NCI-H2029 (cell line): ENCODE measurements at regions not wholly inside any gene's neighbourhood (a gene's known extent, or its start where the extent isn't known, plus 50 kb on each side); places are given as distances from the start of the nearest gene placed in this dataset.
"Not testable (repeated sequence)": the region's sequence is repeated elsewhere in the genome, so short reads cannot be mapped to it uniquely, and the experiment has no call there.

Source experiments
- DNase-seq: peaks from one replicate; lab custom pipeline; 2025; lab: John Stamatoyannopoulos, UW

DNA sequence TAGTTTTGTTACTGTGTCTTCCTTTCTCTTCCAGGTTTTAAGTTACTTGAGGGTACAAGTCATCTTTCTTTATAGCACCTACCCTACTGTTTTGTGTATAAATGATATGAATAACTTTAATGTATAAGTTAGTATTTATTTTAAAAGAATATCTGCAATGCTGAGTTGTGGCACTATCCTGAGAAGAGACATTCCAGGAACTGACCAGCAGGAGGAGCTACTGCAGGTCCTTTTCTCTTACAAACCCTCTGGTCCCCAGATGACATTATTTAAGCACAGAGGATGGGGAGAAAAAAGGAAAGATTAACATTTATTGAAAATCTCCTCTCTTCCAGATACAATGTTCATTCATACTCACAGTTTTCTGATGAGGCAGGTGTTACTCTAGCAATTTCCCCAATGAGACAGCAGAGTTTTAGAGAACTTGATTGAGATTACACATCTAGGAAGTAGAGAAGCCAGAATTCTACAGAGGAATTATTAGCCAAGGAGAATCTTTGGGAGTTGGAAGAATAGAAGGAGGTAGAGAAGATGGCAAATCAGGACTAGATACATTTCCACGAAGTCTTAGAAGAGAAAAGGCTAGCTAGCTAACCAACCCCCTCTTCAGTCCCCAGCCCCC is 541.2 kb upstream of the API5 start:
- peak; percentile 11 for DNase-seq

DNA sequence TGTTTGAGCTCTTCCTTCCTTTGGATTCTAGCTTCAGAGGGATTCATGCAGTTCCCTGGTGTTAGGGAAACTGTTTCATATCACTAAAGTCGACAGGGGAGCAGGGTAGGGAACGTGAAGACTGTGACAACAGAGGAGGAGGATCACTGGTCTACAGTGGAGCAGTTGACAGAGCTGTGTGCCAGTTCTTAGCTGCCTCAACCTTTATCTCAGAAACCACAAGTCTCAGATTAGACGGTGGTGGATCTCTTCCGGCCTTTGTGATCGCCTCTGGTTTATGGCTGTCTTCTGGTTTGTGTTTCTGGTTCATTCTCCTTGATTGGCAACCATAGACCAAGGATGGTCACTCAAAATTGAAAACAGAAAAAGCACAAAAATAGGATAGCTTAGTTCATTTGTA is 538.9 kb upstream of the API5 start:
- DNase-seq, result no peak

DNA sequence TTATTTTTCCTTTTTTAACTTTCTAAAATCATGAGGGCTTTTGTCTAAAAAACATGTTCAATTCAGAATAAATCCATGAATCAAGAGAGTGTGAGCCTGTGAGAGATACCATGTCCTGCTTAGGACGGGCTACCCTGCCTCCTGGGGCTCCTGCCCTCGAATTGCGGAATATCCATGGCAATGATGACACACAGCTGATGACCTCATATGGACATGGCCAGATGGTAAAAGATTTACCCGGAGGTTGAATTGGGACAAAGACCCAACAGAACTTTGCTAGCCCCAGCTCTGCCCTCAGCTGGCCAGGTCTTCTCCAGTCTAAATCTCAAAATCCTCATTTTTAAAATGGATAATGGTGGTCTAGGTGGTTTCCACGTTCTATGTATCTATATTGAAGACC is 538.1 kb upstream of the API5 start:
- no peak for DNase-seq

DNA sequence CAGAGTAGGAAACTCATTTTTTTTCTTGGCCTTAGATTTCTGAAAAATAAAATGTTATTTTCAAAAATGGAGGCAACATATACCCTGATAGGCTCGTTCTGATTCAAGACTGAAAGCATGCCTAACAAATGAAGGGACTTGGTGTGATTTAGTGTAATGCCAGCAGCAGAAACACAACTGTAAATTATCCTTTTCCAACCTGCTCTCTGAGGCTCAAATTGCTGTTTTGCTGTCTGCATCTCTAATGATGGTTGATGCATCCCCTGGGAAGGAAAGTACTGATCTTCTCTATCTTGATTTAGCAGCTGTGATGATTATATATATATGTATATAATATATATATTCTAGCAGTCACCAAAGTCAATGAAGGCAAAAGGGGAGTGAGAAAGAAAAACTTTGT is 537.2 kb upstream of the API5 start:
- DNase-seq, result no peak

- DNase-seq, result no peak
Observed at GRCh38 chr11:42777776-42778175, 534.0 kb upstream of the API5 start.

DNA sequence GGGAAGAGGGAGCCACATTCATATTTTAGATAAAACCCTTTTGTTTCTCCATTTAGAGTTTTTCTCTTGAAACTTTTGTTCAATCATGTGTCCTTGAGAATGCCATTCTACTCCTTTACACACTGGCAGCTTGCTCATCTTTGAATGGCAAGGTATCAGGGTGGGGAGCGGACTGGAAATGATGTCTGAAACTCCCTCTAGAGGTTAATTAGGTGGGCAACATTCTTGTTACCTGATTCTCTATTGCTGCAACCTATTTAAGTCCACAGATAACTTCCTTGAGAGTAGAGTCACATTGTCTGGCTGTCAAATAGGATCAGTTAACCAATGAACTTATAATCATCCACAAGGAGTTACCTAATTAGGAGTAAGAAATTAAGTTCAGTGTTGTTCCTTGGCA is 533.6 kb upstream of the API5 start:
- no peak for DNase-seq

DNA sequence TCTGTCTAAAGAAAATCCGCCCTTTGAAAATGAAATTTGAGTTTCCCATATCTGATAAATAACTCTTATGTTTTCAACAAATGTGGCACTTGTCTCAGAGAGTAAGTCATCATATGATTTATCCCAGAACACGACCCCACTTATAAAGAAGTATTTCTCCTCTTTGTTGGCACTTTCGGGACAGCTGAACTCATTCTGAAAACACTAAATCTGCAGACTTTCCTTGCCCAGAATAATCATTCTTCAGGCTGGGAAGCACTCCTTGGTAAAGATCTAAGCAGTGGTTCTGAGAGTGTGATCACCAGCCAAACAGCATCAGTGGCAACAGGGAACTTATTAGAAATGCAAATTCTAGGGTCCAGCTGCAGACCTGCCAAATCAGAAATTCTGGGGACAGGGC is 532.2 kb upstream of the API5 start:
- no peak for DNase-seq

DNA sequence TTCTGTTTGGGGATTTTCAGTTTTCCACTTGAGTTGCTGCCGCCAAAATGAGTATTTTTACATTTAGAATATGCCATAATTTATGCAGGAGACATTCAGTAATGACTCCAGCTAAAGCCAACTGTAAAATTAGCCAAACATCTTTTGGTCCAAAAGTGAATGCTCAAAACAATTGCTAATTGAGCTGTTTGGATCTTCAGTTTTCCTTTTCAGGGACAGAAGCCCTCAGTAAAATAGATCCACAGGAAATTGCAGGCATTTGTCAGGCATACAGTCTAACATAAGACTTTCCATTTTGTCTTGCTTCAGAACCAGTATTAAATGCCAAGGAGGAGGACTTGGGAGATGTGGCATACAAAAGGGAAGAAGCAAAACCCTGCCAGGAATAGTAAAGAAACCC is 524.8 kb upstream of the API5 start:
- no peak for DNase-seq

GRCh38 chr11:42795483-42795882 is 516.3 kb upstream of the API5 start:
- not testable (repeated sequence) for DNase-seq

DNA sequence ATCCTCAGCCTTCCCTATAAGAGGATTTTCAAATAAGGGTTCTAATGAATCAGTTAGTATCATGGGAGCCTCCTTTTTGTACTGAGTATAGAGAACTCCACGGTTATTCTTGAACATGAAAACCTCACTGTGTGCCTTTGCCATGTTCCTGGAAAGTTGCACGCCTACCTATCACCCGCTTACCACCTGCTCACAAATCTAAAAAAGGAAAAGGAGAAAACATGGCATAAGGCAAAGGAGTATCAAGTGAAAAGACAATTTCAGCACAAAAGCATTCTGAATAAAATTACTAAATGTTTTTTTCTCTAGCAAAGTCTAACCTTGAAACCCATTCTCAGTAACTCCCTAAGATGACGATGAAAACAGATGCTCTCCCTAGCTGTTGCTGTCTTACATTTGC is 511.8 kb upstream of the API5 start:
- no peak for DNase-seq

- DNase-seq, result no peak
Observed at GRCh38 chr11:42802201-42802899, 509.4 kb upstream of the API5 start.

DNA sequence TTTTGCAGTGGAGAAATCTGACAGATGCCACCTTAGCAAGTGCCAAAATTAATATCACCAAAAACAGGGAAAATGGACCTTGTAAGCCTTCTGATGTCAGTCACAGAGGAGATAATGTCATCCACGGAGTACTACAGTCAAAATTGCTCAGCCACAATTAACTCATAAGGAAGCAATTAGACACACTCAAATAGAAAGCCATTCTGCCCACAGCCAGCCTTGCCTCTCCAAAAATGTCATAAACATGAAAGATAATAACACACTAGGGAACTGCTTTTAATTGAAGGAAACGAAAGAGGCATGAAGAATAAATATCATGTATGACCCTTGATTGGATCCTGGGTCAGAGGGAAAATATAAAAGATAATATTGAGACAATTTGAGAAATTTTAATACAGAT is 505.6 kb upstream of the API5 start:
- DNase-seq, result peak; percentile 58

- no peak for DNase-seq
Observed at GRCh38 chr11:42812361-42812760, 499.4 kb upstream of the API5 start.

GRCh38 chr11:42812960-42813359 is 498.8 kb upstream of the API5 start:
- DNase-seq, result no peak

DNA sequence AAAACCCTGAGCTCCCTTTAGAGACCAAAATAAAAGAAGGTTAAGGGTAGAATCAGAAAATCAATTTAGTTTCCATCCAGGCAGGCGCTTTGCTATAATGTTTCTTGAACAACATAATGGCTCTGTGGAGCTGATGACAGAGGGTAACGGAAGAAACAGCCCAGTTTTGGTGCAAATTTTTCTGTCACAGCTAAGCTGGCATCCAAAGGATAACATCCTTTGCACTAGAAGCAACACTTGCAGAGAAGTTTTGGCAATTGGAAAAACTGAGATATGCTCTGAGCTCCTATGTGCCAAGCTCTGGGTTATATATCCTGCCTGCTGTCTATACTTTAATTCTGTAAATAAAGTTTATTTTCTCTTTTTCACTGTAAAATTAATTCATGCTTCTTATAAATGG is 495.3 kb upstream of the API5 start:
- no peak for DNase-seq

GRCh38 chr11:42819126-42819525 is 492.7 kb upstream of the API5 start:
- DNase-seq, result no peak

- not testable (repeated sequence) for DNase-seq
Observed at GRCh38 chr11:42822188-42822587, 489.6 kb upstream of the API5 start.

DNA sequence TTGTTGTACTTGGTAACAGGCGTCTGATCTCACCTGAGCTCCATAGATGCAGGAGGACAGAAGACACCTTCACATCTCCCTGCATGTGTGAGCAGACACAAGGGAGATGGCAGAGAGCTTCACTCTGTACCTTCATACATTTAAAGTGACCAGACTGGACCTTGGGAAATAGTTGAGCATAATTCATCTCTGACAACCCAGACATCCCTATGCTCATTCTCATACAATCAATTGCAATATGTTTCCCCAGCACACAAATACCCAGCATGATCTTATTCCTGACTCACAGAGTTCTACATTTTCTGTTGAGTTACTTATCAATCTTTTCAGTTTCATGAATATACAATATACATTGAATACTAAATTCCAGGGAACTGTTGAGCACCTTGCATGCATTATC is 488.2 kb upstream of the API5 start:
- DNase-seq, result no peak

GRCh38 chr11:42824067-42824466 is 487.7 kb upstream of the API5 start:
- DNase-seq, result no peak

DNA sequence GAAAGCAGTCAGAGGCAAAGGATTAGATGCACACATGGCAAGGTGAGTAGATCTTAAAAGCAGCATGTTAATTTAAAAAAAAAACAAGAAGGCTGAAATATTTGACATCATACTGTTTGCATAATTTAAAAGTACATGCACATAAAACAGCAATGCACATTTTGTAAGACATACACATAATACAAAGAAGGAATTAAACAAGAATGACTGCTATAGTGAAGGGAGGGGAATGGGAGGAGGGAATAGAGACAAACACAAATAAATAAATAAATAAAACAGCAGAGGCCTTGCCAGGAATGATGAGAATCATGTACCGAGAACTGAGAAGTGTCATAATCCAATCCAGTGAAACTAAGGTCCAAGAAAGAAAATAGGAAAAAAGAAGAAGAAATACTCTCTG is 486.2 kb upstream of the API5 start:
- DNase-seq, result no peak

GRCh38 chr11:42827845-42828244 is 484.0 kb upstream of the API5 start:
- no peak for DNase-seq

DNA sequence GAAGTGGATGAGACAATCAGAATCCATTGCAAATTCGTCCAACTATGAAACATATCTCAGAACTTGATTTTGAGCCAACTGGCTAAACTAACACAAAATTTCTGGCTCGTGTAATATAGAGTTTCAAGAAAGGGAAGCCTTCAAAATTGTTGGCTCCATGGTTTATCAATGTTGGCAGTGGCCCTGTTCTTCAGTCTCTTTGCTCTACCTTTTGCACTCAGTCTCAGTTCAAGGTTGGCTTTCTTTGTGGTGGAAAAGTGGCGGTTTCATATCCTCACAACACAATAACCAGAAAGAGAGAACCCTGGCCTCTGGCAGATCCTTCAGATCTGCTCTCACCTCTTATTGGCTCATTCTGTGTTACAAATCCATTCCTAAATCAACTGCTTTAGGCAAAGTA is 473.8 kb upstream of the API5 start:
- DNase-seq, result peak; percentile 21

- no peak for DNase-seq
Observed at GRCh38 chr11:42840176-42840829, 471.5 kb upstream of the API5 start.

GRCh38 chr11:42840860-42841259 is 470.9 kb upstream of the API5 start:
- DNase-seq, result no peak
